H9 (cell line): ENCODE measurements at regions not wholly inside any gene's neighbourhood (a gene's known extent, or its start where the extent isn't known, plus 50 kb on each side); places are given as distances from the start of the nearest gene placed in this dataset.
A peak's percentile ranks its signal among the peaks of the same experiment; 100 is the strongest.

ENCODE experiments used
- DNase-seq: peaks from one replicate; pipeline ENCODE4 v3.0.0-alpha.2; 2017
- H2AFZ ChIP-seq: one replicate; pipeline ENCODE4 v1.6.1; 2013; ENCODE audit warnings: mild to moderate bottlenecking, low read length, control low read depth, moderate library complexity
- H2AK5ac ChIP-seq: 2 replicates; pipeline ENCODE4 v1.6.1; 2013; ENCODE audit warnings: low read length, control low read depth, mixed read lengths; ENCODE audit not compliant: insufficient read length
- H2BK120ac ChIP-seq: one replicate; pipeline ENCODE4 v1.6.1; 2013; ENCODE audit warnings: low read depth, mild to moderate bottlenecking, low read length, control low read depth, inconsistent platforms; ENCODE audit not compliant: poor library complexity, severe bottlenecking
- H2BK12ac ChIP-seq: 2 replicates; pipeline ENCODE4 v1.6.1; 2013; ENCODE audit warnings: low read length, control low read depth, mixed read lengths, low read depth; ENCODE audit not compliant: insufficient read length
- H2BK15ac ChIP-seq: 2 replicates; pipeline ENCODE4 v1.6.1; 2013; ENCODE audit warnings: low read depth, low read length, control low read depth
- H2BK20ac ChIP-seq: one replicate; pipeline ENCODE4 v1.6.1; 2013; ENCODE audit warnings: low read depth, mild to moderate bottlenecking, low read length, control low read depth, inconsistent platforms; ENCODE audit not compliant: poor library complexity, severe bottlenecking
- H2BK5ac ChIP-seq: 2 replicates; pipeline ENCODE4 v1.6.1; 2013; ENCODE audit warnings: low read length, control low read depth, mixed read lengths; ENCODE audit not compliant: insufficient read length
- H3K14ac ChIP-seq: 2 replicates; pipeline ENCODE4 v1.6.1; 2013; ENCODE audit warnings: low read length, control low read depth; ENCODE audit not compliant: insufficient read depth
- H3K18ac ChIP-seq: 2 replicates; pipeline ENCODE4 v1.6.1; 2013; ENCODE audit warnings: low read depth, mild to moderate bottlenecking, mixed read lengths, low read length, control low read depth; ENCODE audit not compliant: insufficient read length
- H3K23ac ChIP-seq: 2 replicates; pipeline ENCODE4 v1.6.1; 2013; ENCODE audit warnings: low read length, control low read depth, mixed read lengths, low read depth; ENCODE audit not compliant: insufficient read length
- H3K23me2 ChIP-seq: 2 replicates; pipeline ENCODE4 v1.6.1; 2013; ENCODE audit warnings: low read depth, mild to moderate bottlenecking, mixed read lengths, low read length, control low read depth; ENCODE audit not compliant: insufficient read length, poor library complexity, severe bottlenecking
- H3K27ac ChIP-seq: 2 replicates; pipeline ENCODE4 v1.5.1; 2013; ENCODE audit warnings: low read length, control low read depth, mixed read lengths, low read depth; ENCODE audit not compliant: insufficient read length
- H3K27me3 ChIP-seq: 2 replicates; pipeline ENCODE4 v1.6.1; 2013; ENCODE audit warnings: low read length, control low read depth, inconsistent platforms; ENCODE audit not compliant: insufficient read depth
- H3K4ac ChIP-seq: 2 replicates; pipeline ENCODE4 v1.6.1; 2013; ENCODE audit warnings: low read depth, mild to moderate bottlenecking, control low read depth, inconsistent platforms, low read length, moderate library complexity
- H3K4me1 ChIP-seq: 2 replicates; pipeline ENCODE4 v1.6.1; 2013; ENCODE audit warnings: low read length, control low read depth, inconsistent platforms; ENCODE audit not compliant: insufficient read depth
- H3K4me2 ChIP-seq: 2 replicates; pipeline ENCODE4 v1.6.1; 2013; ENCODE audit warnings: low read length, control low read depth, mixed read lengths; ENCODE audit not compliant: insufficient read length, insufficient read depth
- H3K56ac ChIP-seq: 2 replicates; pipeline ENCODE4 v1.6.1; 2013; ENCODE audit warnings: low read depth, mild to moderate bottlenecking, mixed read lengths, low read length, control low read depth; ENCODE audit not compliant: insufficient read length
- H3K79me1 ChIP-seq: 2 replicates; pipeline ENCODE4 v1.6.1; 2013; ENCODE audit warnings: low read depth, mild to moderate bottlenecking, moderate library complexity, low read length, control low read depth, inconsistent platforms; ENCODE audit not compliant: insufficient read depth, poor library complexity, severe bottlenecking
- H3K79me2 ChIP-seq: 2 replicates; pipeline ENCODE4 v1.6.1; 2013; ENCODE audit warnings: low read length, control low read depth, inconsistent platforms; ENCODE audit not compliant: insufficient read depth
- H3K9ac ChIP-seq: 2 replicates; pipeline ENCODE4 v1.6.1; 2013; ENCODE audit warnings: low read length, control low read depth, mixed read lengths; ENCODE audit not compliant: insufficient read length; ENCODE audit errors: extremely low read depth
- H3K9me3 ChIP-seq: one replicate; pipeline ENCODE4 v1.6.1; 2013; ENCODE audit warnings: low read depth, low read length, inconsistent platforms; ENCODE audit not compliant: control insufficient read depth
- H3T11ph ChIP-seq: one replicate; pipeline ENCODE4 v1.6.1; 2013; ENCODE audit warnings: mild to moderate bottlenecking, low read length, control low read depth, inconsistent platforms
- H4K20me1 ChIP-seq: one replicate; pipeline ENCODE4 v1.6.1; 2013; ENCODE audit not compliant: control insufficient read depth, insufficient read length, insufficient read depth
- H4K5ac ChIP-seq: 2 replicates; pipeline ENCODE4 v1.6.1; 2013; ENCODE audit warnings: low read depth, mild to moderate bottlenecking, mixed read lengths, low read length, control low read depth; ENCODE audit not compliant: insufficient read length
- H4K8ac ChIP-seq: replicated peaks from 2 replicates; pipeline ENCODE4 v1.6.1; 2013; ENCODE audit warnings: low read length, control low read depth, mixed read lengths, low read depth; ENCODE audit not compliant: insufficient read length
- H4K91ac ChIP-seq: 2 replicates; pipeline ENCODE4 v1.6.1; 2013; ENCODE audit warnings: low read depth, mild to moderate bottlenecking, moderate library complexity, mixed read lengths, low read length, control low read depth; ENCODE audit not compliant: insufficient read length
- H3K27ac Mint-ChIP-seq, 3 experiments: 2 replicates in 2 of 3; 3 replicates in 1 of 3; pipeline ENCODE4 v1.8.0; 2020 to 2021; ENCODE audit warnings: mixed read lengths in 3 of 3, mild to moderate bottlenecking in 1 of 3, moderate library complexity in 1 of 3
- H3K27me3 Mint-ChIP-seq: 2 replicates; pipeline ENCODE4 v1.8.0; 2021; ENCODE audit warnings: low read depth, mild to moderate bottlenecking, moderate library complexity, mixed read lengths
- H3K36me3 Mint-ChIP-seq, 3 experiments: 2 replicates in 2 of 3; 3 replicates in 1 of 3; pipeline ENCODE4 v1.8.0; 2020 to 2021; ENCODE audit warnings: low read depth in 3 of 3, mixed read lengths in 3 of 3; ENCODE audit not compliant: insufficient read depth in 1 of 3
- H3K4me1 Mint-ChIP-seq, 2 experiments: 2 replicates each; pipeline ENCODE4 v1.8.0; 2020; ENCODE audit warnings: mixed read lengths in 2 of 2
- H3K4me3 Mint-ChIP-seq, 2 experiments: 2 replicates in 1 of 2; 3 replicates in 1 of 2; pipeline ENCODE4 v1.8.0; 2020 to 2021; ENCODE audit warnings: mild to moderate bottlenecking in 2 of 2, mixed read lengths in 2 of 2, moderate library complexity in 1 of 2
- H3K9me3 Mint-ChIP-seq, 2 experiments: 2 replicates in 1 of 2; 3 replicates in 1 of 2; pipeline ENCODE4 v1.8.0; 2020; ENCODE audit warnings: mild to moderate bottlenecking in 2 of 2, mixed read lengths in 2 of 2, moderate library complexity in 1 of 2
- WGBS: extraction: QIAGEN DNeasy Blood & Tissue Kit; methylation state at CpG from one replicate; pipeline ENCODE4 v1.1.7; 2013; ENCODE audit warnings: missing lambda C conversion rate, low lambda C conversion rate, mixed read lengths; ENCODE audit not compliant: insufficient read length; ENCODE audit errors: extremely low coverage; 5-methylcytosine and 5-hydroxymethylcytosine counted together
- TF ChIP-seq, protein P1 (sequence below): fragments of 200-600 bp; sonication (generic); conservative IDR thresholded peaks from 3 replicates; pipeline ENCODE4 v1.8.0; 2021; ENCODE audit warnings: antibody characterized with exemption, mild to moderate bottlenecking

DNA sequence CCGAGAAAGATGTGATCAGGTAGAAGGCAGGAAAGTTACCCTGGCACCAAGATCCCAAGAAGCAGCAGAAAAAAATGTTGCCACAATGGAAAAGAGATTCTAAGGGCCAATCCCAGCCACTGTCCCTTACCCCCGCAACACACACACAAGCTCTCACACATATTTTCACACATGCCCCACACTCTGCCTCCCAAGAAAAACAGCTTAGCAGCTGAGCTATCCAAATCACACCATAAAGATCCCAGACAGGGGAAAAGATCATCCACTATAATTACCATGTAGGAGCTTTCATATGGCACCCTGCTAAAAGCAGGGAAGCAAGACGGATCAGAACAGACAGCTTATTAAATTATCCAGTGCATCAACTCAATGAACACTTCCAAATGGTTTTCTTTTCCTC lies 143.4 kb downstream of the FAM114A2 start:
- Histone ChIP-seq H3K9ac (no peak overlapping the region), H3K9me3 (no peaks in the 10 kb centered on the region), H3K27me3 (no peaks in the 10 kb centered on the region), H4K20me1 (no peaks in the 10 kb centered on the region), H4K5ac (no peak overlapping the region), H2BK120ac (no peak overlapping the region), H3K23ac (no peak overlapping the region), H2BK15ac (no peak overlapping the region), H3T11ph (no peak overlapping the region), H3K23me2 (no peaks in the 10 kb centered on the region), H3K4me1 (no peaks in the 10 kb centered on the region), H3K4ac (no peak overlapping the region), H3K56ac (no peak overlapping the region), H4K91ac (no peak overlapping the region), H3K18ac (no peak overlapping the region), H2BK20ac (no peak overlapping the region), H2AK5ac (no peak overlapping the region), H2BK5ac (no peak overlapping the region), H3K14ac (no peak overlapping the region), H2AFZ (no peak overlapping the region), H4K8ac (no peak overlapping the region), H3K27ac (no peak overlapping the region), H3K79me1 (no peaks in the 10 kb centered on the region), H2BK12ac (no peak overlapping the region), H3K79me2 (no peaks in the 10 kb centered on the region), H3K4me2 (no peak overlapping the region)
- TF ChIP-seq, protein P1, sequence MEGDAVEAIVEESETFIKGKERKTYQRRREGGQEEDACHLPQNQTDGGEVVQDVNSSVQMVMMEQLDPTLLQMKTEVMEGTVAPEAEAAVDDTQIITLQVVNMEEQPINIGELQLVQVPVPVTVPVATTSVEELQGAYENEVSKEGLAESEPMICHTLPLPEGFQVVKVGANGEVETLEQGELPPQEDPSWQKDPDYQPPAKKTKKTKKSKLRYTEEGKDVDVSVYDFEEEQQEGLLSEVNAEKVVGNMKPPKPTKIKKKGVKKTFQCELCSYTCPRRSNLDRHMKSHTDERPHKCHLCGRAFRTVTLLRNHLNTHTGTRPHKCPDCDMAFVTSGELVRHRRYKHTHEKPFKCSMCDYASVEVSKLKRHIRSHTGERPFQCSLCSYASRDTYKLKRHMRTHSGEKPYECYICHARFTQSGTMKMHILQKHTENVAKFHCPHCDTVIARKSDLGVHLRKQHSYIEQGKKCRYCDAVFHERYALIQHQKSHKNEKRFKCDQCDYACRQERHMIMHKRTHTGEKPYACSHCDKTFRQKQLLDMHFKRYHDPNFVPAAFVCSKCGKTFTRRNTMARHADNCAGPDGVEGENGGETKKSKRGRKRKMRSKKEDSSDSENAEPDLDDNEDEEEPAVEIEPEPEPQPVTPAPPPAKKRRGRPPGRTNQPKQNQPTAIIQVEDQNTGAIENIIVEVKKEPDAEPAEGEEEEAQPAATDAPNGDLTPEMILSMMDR, result no peak
- Mint-ChIP-seq H3K36me3 (no peaks in the 10 kb centered on the region), H3K27me3 (no peaks in the 10 kb centered on the region; the same call in 1 of the 2 replicates), H3K4me3 (no peak overlapping the region), H3K27ac (peak overlapping the region in 1 of 3 experiments; percentile 41; a peak in 1 of 7 replicates), H3K4me1 (peaks cover 6 to 7% of the 10 kb centered on the region in 2 experiments), H3K9me3 (no peaks in the 10 kb centered on the region)
- DNase-seq, result no peak
- no CpG with 5 or more reads among the region's 3 CpGs for WGBS
